Trophoblast cell (in vitro differentiated cells and primary cell): ENCODE measurements at regions not wholly inside any gene's neighbourhood (a gene's known extent, or its start where the extent isn't known, plus 50 kb on each side); places are given as distances from the start of the nearest gene placed in this dataset.

ENCODE experiments used
- DNase-seq, 2 donors: peaks; one replicate each; pipeline ENCODE4 v3.0.0-alpha.2; 2016
- H2AFZ ChIP-seq: 2 replicates; pipeline ENCODE4 v1.6.1; 2013; ENCODE audit warnings: low read length, moderate library complexity, mild to moderate bottlenecking; ENCODE audit not compliant: insufficient read depth, poor library complexity
- H2AK5ac ChIP-seq: 2 replicates; pipeline ENCODE4 v1.6.1; 2013; ENCODE audit warnings: mild to moderate bottlenecking, low read length
- H2BK120ac ChIP-seq: 2 replicates; pipeline ENCODE4 v1.6.1; 2013; ENCODE audit warnings: low read length, mild to moderate bottlenecking, moderate library complexity; ENCODE audit not compliant: insufficient read depth, poor library complexity
- H2BK12ac ChIP-seq: 2 replicates; pipeline ENCODE4 v1.6.1; 2013; ENCODE audit warnings: mild to moderate bottlenecking, low read length, moderate library complexity
- H2BK5ac ChIP-seq: 2 replicates; pipeline ENCODE4 v1.6.1; 2013; ENCODE audit warnings: low read length, low read depth, moderate library complexity, mild to moderate bottlenecking; ENCODE audit not compliant: poor library complexity
- H3K14ac ChIP-seq: 2 replicates; pipeline ENCODE4 v1.6.1; 2013; ENCODE audit warnings: mild to moderate bottlenecking, low read length
- H3K18ac ChIP-seq: 2 replicates; pipeline ENCODE4 v1.6.1; 2013; ENCODE audit warnings: mild to moderate bottlenecking, low read length
- H3K23ac ChIP-seq: 2 replicates; pipeline ENCODE4 v1.6.1; 2013; ENCODE audit warnings: low read length
- H3K27ac ChIP-seq: 2 replicates; pipeline ENCODE4 v1.5.1; 2013; ENCODE audit warnings: low read depth, mild to moderate bottlenecking, inconsistent platforms, low read length, moderate library complexity
- H3K27me3 ChIP-seq: 2 replicates; pipeline ENCODE4 v1.6.1; 2013; ENCODE audit warnings: inconsistent platforms, mild to moderate bottlenecking, low read length, moderate library complexity; ENCODE audit not compliant: insufficient read depth
- H3K36me3 ChIP-seq, 2 experiments: 1 replicate in 1 of 2; 2 replicates in 1 of 2; pipeline ENCODE4 v1.6.1; 2013; ENCODE audit warnings: low read length in 2 of 2, mild to moderate bottlenecking in 2 of 2, moderate library complexity in 1 of 2; ENCODE audit not compliant: insufficient read depth in 2 of 2, control insufficient read depth in 1 of 2
- H3K4ac ChIP-seq: 2 replicates; pipeline ENCODE4 v1.6.1; 2013; ENCODE audit warnings: low read depth, mild to moderate bottlenecking, low read length, moderate library complexity
- H3K4me1 ChIP-seq, 2 experiments: 1 replicate in 1 of 2; 2 replicates in 1 of 2; pipeline ENCODE4 v1.6.1; 2013; ENCODE audit warnings: low read length in 2 of 2, mild to moderate bottlenecking in 2 of 2, moderate library complexity in 1 of 2; ENCODE audit not compliant: insufficient read depth in 2 of 2, control insufficient read depth in 1 of 2
- H3K4me2 ChIP-seq: 2 replicates; pipeline ENCODE4 v1.6.1; 2013; ENCODE audit warnings: inconsistent platforms, mild to moderate bottlenecking, low read length, moderate library complexity
- H3K4me3 ChIP-seq: 2 replicates; pipeline ENCODE4 v1.5.1; 2013; ENCODE audit warnings: mild to moderate bottlenecking, low read depth, low read length, inconsistent platforms
- H3K79me1 ChIP-seq: one replicate; pipeline ENCODE4 v1.6.1; 2013; ENCODE audit warnings: low read length
- H3K79me2 ChIP-seq: 2 replicates; pipeline ENCODE4 v1.6.1; 2013; ENCODE audit warnings: low read length, mild to moderate bottlenecking; ENCODE audit not compliant: control insufficient read depth, insufficient read depth, poor library complexity
- H3K9ac ChIP-seq: 2 replicates; pipeline ENCODE4 v1.6.1; 2013; ENCODE audit warnings: mild to moderate bottlenecking, low read length
- H3K9me3 ChIP-seq: 2 replicates; pipeline ENCODE4 v1.6.1; 2013; ENCODE audit warnings: low read depth, mild to moderate bottlenecking, control low read depth, inconsistent platforms, low read length; ENCODE audit not compliant: insufficient read depth
- H4K12ac ChIP-seq: 2 replicates; pipeline ENCODE4 v1.6.1; 2013; ENCODE audit warnings: low read depth, mild to moderate bottlenecking, low read length, moderate library complexity
- H4K8ac ChIP-seq: 2 replicates; pipeline ENCODE4 v1.6.1; 2013; ENCODE audit warnings: low read depth, mild to moderate bottlenecking, low read length, moderate library complexity
- H4K91ac ChIP-seq: one replicate; pipeline ENCODE4 v1.6.1; 2013; ENCODE audit warnings: low read depth, mild to moderate bottlenecking, low read length, moderate library complexity
- WGBS: extraction: QIAGEN DNeasy Blood & Tissue Kit; methylation state at CpG from one replicate; pipeline ENCODE4 v1.1.7; 2013; ENCODE audit warnings: missing lambda C conversion rate; ENCODE audit not compliant: insufficient read length, insufficient coverage; ENCODE audit errors: extremely low coverage; 5-methylcytosine and 5-hydroxymethylcytosine counted together

DNA sequence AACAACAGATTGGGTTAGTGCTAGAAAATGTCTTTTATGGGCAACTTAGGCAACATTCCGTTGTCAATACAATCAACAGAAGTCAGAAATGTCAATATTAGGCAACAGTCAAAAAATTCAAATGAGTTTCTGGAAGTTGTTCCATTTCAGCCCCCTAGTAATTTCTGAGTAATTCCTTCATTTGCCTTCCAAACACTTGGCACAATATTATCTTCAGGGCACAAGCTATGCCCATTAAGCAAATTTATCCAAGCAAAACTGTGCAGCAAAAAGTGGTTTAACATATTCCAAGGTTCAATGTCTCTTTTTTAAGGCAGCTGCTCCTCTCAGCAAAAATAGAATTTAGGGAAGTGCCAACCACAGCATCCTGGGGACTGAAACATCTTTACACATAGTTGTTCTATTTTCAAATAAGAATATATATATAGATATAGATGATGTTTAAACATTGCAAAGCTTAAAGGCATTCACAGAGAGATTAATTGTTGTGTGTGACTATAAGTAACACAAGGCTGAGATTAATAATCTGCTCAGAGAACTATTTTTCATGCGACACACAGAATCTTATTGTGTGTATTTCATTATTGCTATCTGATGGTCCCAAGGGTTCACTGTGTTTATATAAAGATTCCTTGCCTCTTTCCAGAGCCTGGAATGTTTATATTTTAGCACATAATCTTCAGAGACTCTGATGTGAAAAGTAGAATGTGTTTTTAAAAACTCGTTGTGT, 75.2 kb upstream of the ADTRP start:
- Histone ChIP-seq H3K23ac (no peak overlapping the region), H3K14ac (no peak overlapping the region), H3K79me2 (no peaks in the 10 kb centered on the region), H3K9me3 (no peaks in the 10 kb centered on the region), H2BK12ac (no peak overlapping the region), H3K4me3 (no peak overlapping the region), H3K4me2 (no peak overlapping the region), H3K9ac (no peak overlapping the region), H3K4me1 (no peaks in the 10 kb centered on the region), H3K79me1 (no peaks in the 10 kb centered on the region), H3K27ac (no peak overlapping the region), H4K12ac (no peak overlapping the region), H2BK5ac (no peak overlapping the region), H2AFZ (no peak overlapping the region), H3K4ac (no peak overlapping the region), H3K18ac (no peak overlapping the region), H3K27me3 (no peaks in the 10 kb centered on the region), H4K91ac (no peak overlapping the region), H2BK120ac (no peak overlapping the region), H4K8ac (no peak overlapping the region), H2AK5ac (no peak overlapping the region), H3K36me3 (no peaks in the 10 kb centered on the region)
- no peak for DNase-seq
- WGBS = no CpG with 5 or more reads among the region's 3 CpGs

DNA sequence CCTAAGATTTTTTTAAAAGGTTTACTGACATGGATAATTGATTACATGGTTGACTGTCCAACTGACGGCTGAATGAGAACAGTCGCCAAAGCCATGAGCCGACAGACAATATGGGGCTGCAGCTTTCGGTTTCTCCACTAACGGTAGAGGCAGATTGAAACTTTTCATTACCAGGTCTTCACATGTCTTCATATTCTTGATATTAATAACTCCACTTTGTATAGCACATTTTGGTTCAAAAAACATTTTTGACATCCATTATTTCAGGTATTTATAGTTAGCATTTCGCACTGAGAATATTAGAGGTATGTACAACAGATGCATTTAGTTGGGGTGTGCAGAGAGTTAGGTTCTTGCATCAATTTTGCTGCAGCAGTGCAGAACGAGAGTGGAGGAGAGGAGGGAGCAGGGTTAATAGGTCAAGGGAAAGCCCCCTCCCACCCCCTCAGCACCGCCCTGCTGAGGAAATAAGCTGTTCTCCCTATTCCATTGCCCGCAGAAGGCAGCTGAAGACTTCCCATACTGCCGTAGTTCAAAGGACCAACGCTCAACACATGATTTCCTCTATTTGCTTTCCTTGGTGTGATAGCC, 73.6 kb upstream of the ADTRP start:
- no peak overlapping the region for H3K23ac ChIP-seq
- WGBS = no CpG with 5 or more reads among the region's 11 CpGs

DNA sequence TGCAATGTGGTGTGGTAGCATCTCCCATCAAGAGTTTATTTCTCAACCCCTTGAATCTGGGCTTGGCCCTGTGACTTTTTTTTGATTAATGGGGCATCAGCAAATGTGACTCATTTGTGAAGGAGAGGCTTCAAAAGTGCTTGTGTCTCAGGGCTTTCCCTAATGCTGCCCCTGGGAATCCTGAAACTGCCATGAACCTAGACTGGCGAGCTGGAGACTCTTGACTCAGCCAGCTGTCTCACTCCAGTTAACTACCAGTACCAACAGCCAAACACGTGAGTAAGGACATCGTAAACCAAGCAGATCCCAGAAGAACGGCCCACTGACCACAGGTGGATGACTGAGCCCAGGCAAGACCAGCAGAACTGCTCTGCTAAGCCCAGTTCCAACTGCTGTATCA, 72.8 kb upstream of the ADTRP start:
- Histone ChIP-seq H3K36me3 (no peaks in the 10 kb centered on the region), H3K27ac (peak overlapping the region; percentile 19), H3K27me3 (no peaks in the 10 kb centered on the region), H3K18ac (no peak overlapping the region), H3K9me3 (no peaks in the 10 kb centered on the region), H3K9ac (no peak overlapping the region), H4K12ac (no peak overlapping the region), H3K79me1 (peaks cover 2% of the 10 kb centered on the region), H3K79me2 (no peaks in the 10 kb centered on the region), H2BK12ac (peak overlapping the region; percentile 49), H3K23ac (no peak overlapping the region), H3K4me1 (peaks cover 0 to 1% of the 10 kb centered on the region in 2 experiments), H3K4me2 (no peak overlapping the region), H4K91ac (no peak overlapping the region), H2BK120ac (no peak overlapping the region), H2AK5ac (no peak overlapping the region), H2BK5ac (no peak overlapping the region), H3K4me3 (no peak overlapping the region), H3K14ac (peak overlapping the region; percentile 74), H4K8ac (no peak overlapping the region), H2AFZ (no peak overlapping the region), H3K4ac (no peak overlapping the region)
- no peak for DNase-seq
- no CpG with 5 or more reads among the region's 4 CpGs for WGBS

More for the DNA sequence above, 73.6 kb upstream of the ADTRP start:
- H3K27me3 ChIP-seq = no peaks in the 10 kb centered on the region
- no peak overlapping the region for H2BK120ac ChIP-seq
- H3K79me1 ChIP-seq = peaks cover 2% of the 10 kb centered on the region
- no peak overlapping the region for H2AFZ ChIP-seq
- H4K8ac ChIP-seq = no peak overlapping the region
- H3K18ac ChIP-seq = no peak overlapping the region
- H3K4me3 ChIP-seq = no peak overlapping the region
- H3K4me1 ChIP-seq = no peaks in the 10 kb centered on the region
- DNase-seq = no peak
- H2BK12ac ChIP-seq = no peak overlapping the region
- H3K4me2 ChIP-seq = no peak overlapping the region
- no peak overlapping the region for H3K27ac ChIP-seq
- H3K36me3 ChIP-seq = no peaks in the 10 kb centered on the region
- H4K12ac ChIP-seq = no peak overlapping the region
- no peak overlapping the region for H2AK5ac ChIP-seq
- H3K79me2 ChIP-seq = no peaks in the 10 kb centered on the region
- H3K4ac ChIP-seq = no peak overlapping the region
- no peak overlapping the region for H3K14ac ChIP-seq
- no peak overlapping the region for H3K9ac ChIP-seq
- H4K91ac ChIP-seq = no peak overlapping the region
- H2BK5ac ChIP-seq = no peak overlapping the region
- no peaks in the 10 kb centered on the region for H3K9me3 ChIP-seq

DNA sequence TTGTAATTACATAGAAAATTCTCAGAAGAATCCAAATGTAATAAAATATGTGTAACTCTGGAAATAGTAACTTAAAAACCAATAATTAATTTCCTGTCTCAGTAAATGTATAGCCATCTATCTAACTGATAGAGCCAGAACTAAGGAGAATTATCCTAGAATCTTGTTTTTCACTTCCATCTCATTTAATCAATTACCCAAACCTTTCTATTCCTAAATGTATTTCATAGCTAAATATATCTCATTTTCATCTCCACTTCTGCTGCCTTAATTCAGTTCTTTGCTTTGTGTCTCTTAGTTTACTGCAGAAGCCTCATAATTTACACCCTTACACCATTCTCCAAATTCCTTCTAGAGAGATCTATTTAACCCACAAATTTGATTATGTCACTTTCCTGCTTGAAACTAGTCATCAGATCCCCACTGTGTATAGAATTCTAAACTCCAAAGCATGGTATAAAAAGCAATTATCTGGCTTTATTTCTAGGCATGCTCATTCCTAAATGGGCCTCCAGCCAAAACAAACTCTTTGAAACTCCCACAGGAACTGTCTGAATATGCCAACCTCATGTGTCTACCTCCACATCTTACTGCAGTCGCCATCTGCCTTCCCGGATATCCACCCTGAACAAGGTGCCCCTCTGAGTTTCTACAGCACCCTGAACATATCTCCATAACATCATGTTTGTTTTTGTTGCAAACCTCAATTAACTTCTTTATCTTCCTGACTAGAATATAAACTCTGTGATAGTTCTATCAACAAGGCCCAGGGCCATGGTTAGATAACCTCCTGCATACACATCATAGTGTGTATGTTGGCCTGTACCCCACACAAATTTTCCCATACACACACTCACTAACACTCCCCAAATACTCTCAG, 70.5 kb upstream of the ADTRP start:
- H3K4ac ChIP-seq = no peak overlapping the region
- no peak overlapping the region for H3K4me3 ChIP-seq
- WGBS = no CpG with 5 or more reads among the region's 2 CpGs
- H2BK5ac ChIP-seq = no peak overlapping the region
- no peaks in the 10 kb centered on the region for H3K27me3 ChIP-seq
- H3K14ac ChIP-seq = no peak overlapping the region
- H4K8ac ChIP-seq = no peak overlapping the region
- DNase-seq = no peak
- H3K79me2 ChIP-seq = no peaks in the 10 kb centered on the region
- no peak overlapping the region for H4K91ac ChIP-seq
- no peak overlapping the region for H3K18ac ChIP-seq
- H3K23ac ChIP-seq = no peak overlapping the region
- H2BK12ac ChIP-seq = no peak overlapping the region
- H3K9me3 ChIP-seq = no peaks in the 10 kb centered on the region
- peaks cover 0 to 5% of the 10 kb centered on the region in 2 experiments for H3K4me1 ChIP-seq
- H2AK5ac ChIP-seq = no peak overlapping the region
- H3K4me2 ChIP-seq = no peak overlapping the region
- no peak overlapping the region for H2BK120ac ChIP-seq
- no peak overlapping the region for H3K9ac ChIP-seq
- no peaks in the 10 kb centered on the region for H3K36me3 ChIP-seq
- H3K79me1 ChIP-seq = peaks cover 2% of the 10 kb centered on the region
- no peak overlapping the region for H2AFZ ChIP-seq
- no peak overlapping the region for H3K27ac ChIP-seq
- H4K12ac ChIP-seq = no peak overlapping the region
